Stomach (tissue), 8 donors: ENCODE measurements at regions not wholly inside any gene's neighbourhood (a gene's known extent, or its start where the extent isn't known, plus 50 kb on each side); places are given as distances from the start of the nearest gene placed in this dataset.
A peak's percentile ranks its signal among the peaks of the same experiment; 100 is the strongest.

ENCODE experiments used
- DNase-seq, 2 donors: peaks; one replicate each; pipeline versions ENCODE4 v3.0.0 to v3.0.0-alpha.2; 2013 to 2019
- H3K27ac ChIP-seq, 5 donors: fragments of 200-600 bp in 4 of 5; sonication (generic) in 4 of 5; one replicate each; pipeline ENCODE4 v1.5.1; 2013 to 2019; ENCODE audit warnings: mild to moderate bottlenecking in 1 of 5, moderate library complexity in 1 of 5
- H3K27me3 ChIP-seq, 3 donors: fragments of 200-600 bp; sonication (generic); one replicate each; pipeline ENCODE4 v1.5.1; 2017 to 2019; ENCODE audit warnings: mixed run types in 1 of 3
- H3K36me3 ChIP-seq, 4 donors: fragments of 200-600 bp; sonication (generic); 1 replicate in 3 of 4; 2 replicates in 1 of 4; pipeline ENCODE4 v1.5.1; 2016 to 2019
- H3K4me1 ChIP-seq, 4 donors: fragments of 200-600 bp; sonication (generic); one replicate each; pipeline ENCODE4 v1.5.1; 2016 to 2019
- H3K4me3 ChIP-seq, 4 donors: fragments of 200-600 bp; sonication (generic) in 3 of 4; one replicate each; pipeline ENCODE4 v1.5.1; 2016 to 2019; ENCODE audit warnings: mild to moderate bottlenecking in 1 of 4
- H3K9me3 ChIP-seq, 4 donors: fragments of 200-600 bp; sonication (generic); one replicate each; pipeline ENCODE4 v1.5.1; 2016 to 2019
- CTCF ChIP-seq, 7 experiments: fragments of 450-650 bp in 4 of 7; fragments of 200-600 bp in 3 of 7; sonication (generic) in 3 of 7; IDR thresholded peaks; one replicate each; pipeline ENCODE4 v1.5.1; 2016 to 2019; ENCODE audit warnings: antibody characterized with exemption in 7 of 7, control low read depth in 2 of 7, mild to moderate bottlenecking in 1 of 7
- EP300 ChIP-seq: sonication (generic); formaldehyde crosslinking; IDR thresholded peaks from one replicate; pipeline ENCODE4 v1.6.1; 2017; ENCODE audit warnings: antibody characterized with exemption
- POLR2A ChIP-seq, 4 donors: fragments of 450-650 bp; IDR thresholded peaks; one replicate each; pipeline ENCODE4 v1.6.1; 2016; ENCODE audit warnings: antibody characterized with exemption in 4 of 4, control low read depth in 2 of 4, mild to moderate bottlenecking in 1 of 4, moderate library complexity in 1 of 4
- POLR2AphosphoS5 ChIP-seq, 3 donors: sonication (generic); formaldehyde crosslinking; IDR thresholded peaks; one replicate each; pipeline ENCODE4 v1.6.1; 2016; ENCODE audit warnings: antibody characterized with exemption in 3 of 3
- WGBS, 5 donors: extraction: QIAGEN DNeasy Blood & Tissue Kit in 3 of 5; methylation state at CpG; one replicate each; pipeline versions ENCODE4 v1.1.5 to v1.1.7; 2013 to 2018; 5-methylcytosine and 5-hydroxymethylcytosine counted together
- intact Hi-C: fragments of 100-400 bp; cut with DNase I; formaldehyde crosslinking; loops from one replicate; pipeline ENCODE4 v1.15.1; 2023; ENCODE audit warnings: low total_unique reads
- donor health status: healthy with polysubstance abuse.
- donor health status: Bipolar disorder and iron deficiency.
- donor health status: healthy.

- no peak for DNase-seq
- TF ChIP-seq POLR2A (IDR thresholded peaks at IDR 0.05) (no peak), EP300 (no peak), POLR2AphosphoS5 (IDR thresholded peaks at IDR 0.05) (no peak), CTCF (IDR thresholded peaks at IDR 0.05) (no peak)
- H3K27ac ChIP-seq = no peak overlapping the region
- WGBS, 5 donors = 44 to 63% (median 54%) methylated on average over 2 of the region's 2 CpGs
- no peaks in the 10 kb centered on the region for H3K36me3 ChIP-seq
- intact Hi-C loops = no loop called here
- H3K4me3 ChIP-seq = no peak overlapping the region
- H3K27me3 ChIP-seq = no peaks in the 10 kb centered on the region
- no peaks in the 10 kb centered on the region for H3K4me1 ChIP-seq
- H3K9me3 ChIP-seq = no peaks in the 10 kb centered on the region
Measured at GRCh38 chr20:11094711-11095110, 420.9 kb upstream of the JAG1 start.

- no peaks in the 10 kb centered on the region for H3K36me3 ChIP-seq
- no peaks in the 10 kb centered on the region for H3K4me1 ChIP-seq
- no peak overlapping the region for H3K27ac ChIP-seq
- no peaks in the 10 kb centered on the region for H3K27me3 ChIP-seq
- H3K4me3 ChIP-seq = no peak overlapping the region
- intact Hi-C loops = no loop called here
- H3K9me3 ChIP-seq = no peaks in the 10 kb centered on the region
- no peak for TF ChIP-seq POLR2A (IDR thresholded peaks at IDR 0.05)
- peak in 1 of 7 experiments; percentile 7 for TF ChIP-seq CTCF (IDR thresholded peaks at IDR 0.05)
- 15 to 79% (median 29%) methylated on average over 1 of the region's 1 CpG for WGBS, 5 donors
- DNase-seq = no peak
Measured at GRCh38 chr20:11098888-11099287, 425.1 kb upstream of the JAG1 start.

DNA sequence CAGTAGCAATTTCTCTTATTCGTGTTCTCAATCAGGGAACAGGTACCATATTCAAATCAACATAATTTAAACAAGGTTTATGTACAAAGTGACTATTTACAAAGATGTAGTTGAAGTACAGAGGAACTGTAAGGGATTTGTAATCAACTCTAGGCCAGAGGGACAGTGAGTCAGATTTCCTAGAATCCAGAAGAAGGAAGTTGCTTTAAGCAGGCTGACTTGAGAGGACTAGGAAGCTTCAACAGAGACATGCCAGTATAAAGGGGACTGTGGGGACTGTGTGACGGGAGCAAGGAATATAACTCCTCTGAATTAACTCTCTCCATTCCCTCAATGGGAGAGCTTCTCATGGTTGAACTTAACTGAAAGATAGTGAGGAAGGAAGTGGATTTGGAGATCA is 427.4 kb upstream of the JAG1 start:
- intact Hi-C loops = no loop called here
- no peaks in the 10 kb centered on the region for H3K9me3 ChIP-seq
- no peak overlapping the region for H3K27ac ChIP-seq
- H3K27me3 ChIP-seq = no peaks in the 10 kb centered on the region
- H3K36me3 ChIP-seq = no peaks in the 10 kb centered on the region
- H3K4me1 ChIP-seq = no peaks in the 10 kb centered on the region
- TF ChIP-seq POLR2AphosphoS5 (IDR thresholded peaks at IDR 0.05) = no peak
- no peak for TF ChIP-seq CTCF (IDR thresholded peaks at IDR 0.05)
- no peak for TF ChIP-seq POLR2A (IDR thresholded peaks at IDR 0.05)
- no peak for TF ChIP-seq EP300
- H3K4me3 ChIP-seq = no peak overlapping the region
- DNase-seq = no peak
- WGBS, 5 donors = 48 to 57% (median 56%) methylated on average over 2 of the region's 2 CpGs

DNA sequence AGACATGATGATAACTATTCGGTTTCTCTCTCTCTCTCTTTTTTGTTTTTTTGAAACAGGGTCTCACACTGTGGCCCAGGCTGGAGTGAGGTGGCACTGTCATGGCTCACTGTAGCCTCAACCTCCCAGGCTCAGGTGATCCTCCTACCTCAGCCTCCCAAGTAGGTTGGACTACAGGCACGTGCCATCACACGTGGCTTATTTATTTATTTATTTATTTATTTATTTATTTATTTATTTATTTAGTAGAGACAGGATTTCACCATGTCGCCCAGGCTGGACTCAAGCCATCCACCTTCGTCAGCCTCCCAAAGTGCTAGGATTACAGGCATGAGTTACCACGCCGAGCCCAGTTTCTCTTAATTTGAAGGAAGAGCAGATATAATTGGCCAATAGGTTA is 427.9 kb upstream of the JAG1 start:
- no peaks in the 10 kb centered on the region for H3K4me1 ChIP-seq
- 90 to 97% (median 95%) methylated on average over 7 of the region's 7 CpGs for WGBS, 5 donors
- H3K4me3 ChIP-seq = no peak overlapping the region
- H3K27me3 ChIP-seq = no peaks in the 10 kb centered on the region
- no peak for DNase-seq
- no peaks in the 10 kb centered on the region for H3K9me3 ChIP-seq
- TF ChIP-seq POLR2AphosphoS5 (IDR thresholded peaks at IDR 0.05) = no peak
- no peak for TF ChIP-seq CTCF (IDR thresholded peaks at IDR 0.05)
- TF ChIP-seq EP300 = no peak
- TF ChIP-seq POLR2A (IDR thresholded peaks at IDR 0.05) = no peak
- H3K36me3 ChIP-seq = no peaks in the 10 kb centered on the region
- no peak overlapping the region for H3K27ac ChIP-seq
- intact Hi-C loops = no loop called here

DNA sequence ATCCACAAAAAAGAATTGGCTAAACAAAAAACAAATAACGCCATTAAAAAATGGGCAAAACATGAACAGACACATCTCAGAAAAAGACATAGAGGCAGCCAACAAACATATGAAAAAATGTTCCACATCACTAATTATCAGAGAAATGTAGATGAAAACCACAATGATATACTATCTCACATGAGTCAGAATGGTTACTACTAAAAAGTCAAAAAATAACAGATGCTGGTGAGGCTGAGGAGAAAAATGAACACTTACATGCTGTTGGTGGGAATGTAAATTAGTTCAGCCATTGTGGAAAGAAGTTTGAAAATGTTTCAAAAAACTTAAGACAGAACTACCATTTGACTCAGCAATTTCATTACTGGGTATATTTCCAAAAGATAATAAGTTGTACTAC is 430.1 kb upstream of the JAG1 start:
- no peaks in the 10 kb centered on the region for H3K36me3 ChIP-seq
- no peaks in the 10 kb centered on the region for H3K9me3 ChIP-seq
- no peak overlapping the region for H3K27ac ChIP-seq
- H3K27me3 ChIP-seq = no peaks in the 10 kb centered on the region
- H3K4me3 ChIP-seq = no peak overlapping the region
- TF ChIP-seq POLR2A (IDR thresholded peaks at IDR 0.05) = no peak
- TF ChIP-seq POLR2AphosphoS5 (IDR thresholded peaks at IDR 0.05) = no peak
- no peak for TF ChIP-seq EP300
- no peak for TF ChIP-seq CTCF (IDR thresholded peaks at IDR 0.05)
- 91 to 100% (median 97%) methylated on average over 1 of the region's 1 CpG for WGBS, 5 donors
- H3K4me1 ChIP-seq = peaks cover 0 to 10% (median 1%) of the 10 kb centered on the region in 4 donors
- intact Hi-C loops = no loop called here
- no peak for DNase-seq
